ENCODE measurements at regions not wholly inside any gene's neighbourhood (a gene's known extent, or its start where the extent isn't known, plus 50 kb on each side); places are given as distances from the start of the nearest gene placed in this dataset.

DNA sequence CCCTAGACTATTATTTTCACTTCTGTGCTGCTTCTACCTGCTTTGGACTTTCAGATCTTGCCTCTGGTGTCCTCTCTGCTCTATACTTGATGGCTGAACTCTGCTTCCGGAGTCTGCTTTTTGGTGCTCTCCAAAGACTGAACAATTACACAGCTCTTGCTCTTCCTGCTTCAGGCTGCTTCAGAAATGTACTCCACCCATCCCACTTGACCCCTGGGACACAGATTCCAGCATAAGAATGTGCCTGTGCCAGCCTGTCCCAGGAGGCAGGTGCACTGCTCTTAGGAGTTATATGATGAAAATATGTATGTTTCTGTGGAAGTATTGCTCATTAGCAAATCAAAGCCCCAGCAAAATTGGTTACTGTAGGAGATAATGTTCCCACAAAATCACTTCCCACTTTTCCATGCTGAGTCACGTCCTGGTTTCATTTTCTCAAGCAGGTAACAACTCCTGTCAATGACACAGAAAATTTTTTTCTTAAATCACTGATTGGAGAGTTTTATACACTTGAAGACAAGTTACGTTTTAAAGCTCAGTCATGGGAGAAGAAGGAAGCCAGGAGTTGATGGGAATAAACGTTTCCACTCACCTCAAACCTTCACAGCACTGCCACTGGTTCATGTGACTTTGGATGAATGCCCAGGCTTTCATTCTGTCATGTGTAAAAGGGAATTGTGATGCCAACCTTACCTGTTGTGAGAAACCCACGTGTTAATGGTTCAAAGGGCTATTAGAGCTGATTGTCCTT, 239.4 kb upstream of the ZPLD1 start:
- peak in 1 of 3 donors; percentile 60 for DNase-seq
- TF ChIP-seq CTCF (IDR thresholded peaks at IDR 0.05) = no peak
- no peak for TF ChIP-seq POLR2A (IDR thresholded peaks at IDR 0.05)
- Histone ChIP-seq H3K27ac (peak overlapping the region in 2 of 4 donors; percentile 14 to 63), H3K4me1 (peaks cover 0 to 7% (median 0%) of the 10 kb centered on the region in 4 donors), H3K4me3 (no peak overlapping the region), H3K9me3 (no peaks in the 10 kb centered on the region), H3K27me3 (no peaks in the 10 kb centered on the region), H3K36me3 (no peaks in the 10 kb centered on the region)

GRCh38 chr3:102200126-102200525, 234.7 kb upstream of the ZPLD1 start:
- DNase-seq = no peak
- Histone ChIP-seq H3K4me3 (no peak overlapping the region), H3K4me1 (peaks cover 0 to 2% (median 0%) of the 10 kb centered on the region in 4 donors)

DNA sequence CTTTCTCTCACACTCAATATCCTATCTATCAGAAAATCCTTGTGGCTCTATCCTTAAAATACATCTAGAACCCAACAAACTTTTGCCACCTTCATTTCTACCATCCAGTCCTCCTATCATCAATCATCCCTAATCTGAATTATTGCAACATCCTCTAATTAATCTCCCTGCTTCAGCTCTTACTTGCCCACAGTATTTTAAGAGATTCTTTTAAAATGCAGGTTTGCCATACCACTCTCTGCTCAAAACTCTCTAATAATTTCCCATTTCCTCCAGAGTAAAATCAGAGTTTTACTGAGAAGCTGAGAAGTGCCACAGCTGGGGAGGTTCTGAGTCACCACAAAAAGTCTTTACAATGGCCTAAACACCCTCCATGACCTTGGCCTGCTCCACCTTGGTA, 234.3 kb upstream of the ZPLD1 start:
- no peak for DNase-seq
- no peak overlapping the region for H3K4me3 ChIP-seq
- no peaks in the 10 kb centered on the region for H3K27me3 ChIP-seq
- no peak for TF ChIP-seq POLR2A (IDR thresholded peaks at IDR 0.05)
- TF ChIP-seq CTCF (IDR thresholded peaks at IDR 0.05) = no peak
- H3K27ac ChIP-seq = no peak overlapping the region
- H3K4me1 ChIP-seq = no peaks in the 10 kb centered on the region
- no peaks in the 10 kb centered on the region for H3K36me3 ChIP-seq
- no peaks in the 10 kb centered on the region for H3K9me3 ChIP-seq

More at GRCh38 chr3:102200126-102200525, 234.7 kb upstream of the ZPLD1 start:
- Histone ChIP-seq H3K27me3 (no peaks in the 10 kb centered on the region), H3K9me3 (no peaks in the 10 kb centered on the region), H3K27ac (no peak overlapping the region), H3K36me3 (no peaks in the 10 kb centered on the region)
- TF ChIP-seq POLR2A (IDR thresholded peaks at IDR 0.05) = no peak
- TF ChIP-seq CTCF (IDR thresholded peaks at IDR 0.05) = no peak

GRCh38 chr3:102205647-102206046, 229.2 kb upstream of the ZPLD1 start:
- DNase-seq = no peak
- no peak for TF ChIP-seq POLR2A (IDR thresholded peaks at IDR 0.05)
- TF ChIP-seq CTCF (IDR thresholded peaks at IDR 0.05) = no peak
- H3K27me3 ChIP-seq = no peaks in the 10 kb centered on the region
- H3K27ac ChIP-seq = no peak overlapping the region
- H3K36me3 ChIP-seq = no peaks in the 10 kb centered on the region
- H3K4me3 ChIP-seq = no peak overlapping the region
- peaks cover 0 to 12% (median 0%) of the 10 kb centered on the region in 4 donors for H3K4me1 ChIP-seq
- no peaks in the 10 kb centered on the region for H3K9me3 ChIP-seq

DNA sequence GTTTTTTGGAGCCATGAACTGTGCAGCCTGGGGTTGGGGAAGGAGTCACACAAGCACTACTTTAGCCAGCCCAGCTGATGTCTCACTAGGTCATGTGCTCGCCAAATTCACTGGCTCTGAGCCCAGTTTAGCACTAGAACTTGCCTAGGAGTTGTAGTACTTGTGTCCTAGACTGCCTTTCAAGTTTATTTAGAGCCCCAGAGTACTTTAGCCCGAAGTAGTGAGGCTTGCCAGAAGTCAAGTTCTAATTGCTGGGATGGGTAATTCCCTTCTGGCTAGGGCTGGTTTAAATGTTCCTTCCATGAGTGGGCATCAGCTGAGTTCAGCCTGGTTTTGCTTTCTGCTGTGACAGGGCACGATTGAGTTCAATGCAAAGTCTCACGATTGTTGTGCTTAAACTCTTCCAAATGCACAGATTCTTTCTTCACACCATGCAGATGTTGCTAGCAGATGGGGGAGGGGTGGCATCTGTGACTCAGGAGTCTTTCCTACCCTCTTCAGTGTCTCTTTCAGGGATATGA, 228.2 kb upstream of the ZPLD1 start:
- no peak overlapping the region for H3K27ac ChIP-seq
- H3K27me3 ChIP-seq = no peaks in the 10 kb centered on the region
- no peak for TF ChIP-seq CTCF (IDR thresholded peaks at IDR 0.05)
- no peak for TF ChIP-seq POLR2A (IDR thresholded peaks at IDR 0.05)
- peaks cover 0 to 12% (median 0%) of the 10 kb centered on the region in 4 donors for H3K4me1 ChIP-seq
- no peak overlapping the region for H3K4me3 ChIP-seq
- H3K9me3 ChIP-seq = no peaks in the 10 kb centered on the region
- peak in 1 of 3 donors; percentile 65 for DNase-seq
- H3K36me3 ChIP-seq = no peaks in the 10 kb centered on the region

All from Peyer's patch (tissue), 4 donors.